B cell (primary cell): ENCODE measurements at regions not wholly inside any gene's neighbourhood (a gene's known extent, or its start where the extent isn't known, plus 50 kb on each side); places are given as distances from the start of the nearest gene placed in this dataset.

Experiments
- ATAC-seq: fragments of 200-7000 bp; cut with Tn5 transposase; one replicate; pipeline ENCODE4 v1.10.0; 2021; ENCODE audit warnings: low read depth, mild to moderate bottlenecking, moderate number of reproducible peaks, moderate library complexity
- CTCF ChIA-PET: fragments of 350-600 bp; sonication (Branson Sonifier 250); formaldehyde crosslinking; loops from one replicate; lab custom pipeline; 2021; ENCODE audit warnings: antibody characterized with exemption, inconsistent platforms; lab: Charles Lee
- POLR2A ChIA-PET: fragments of 350-600 bp; sonication (Branson Sonifier 250); formaldehyde crosslinking; loops from one replicate; lab custom pipeline; 2021; ENCODE audit warnings: antibody characterized with exemption; lab: Charles Lee
- DNase-seq: peaks from one replicate; pipeline ENCODE4 v3.0.0; 2013
- H2AFZ ChIP-seq: 2 replicates; pipeline ENCODE4 v1.6.1; 2012; ENCODE audit warnings: mild to moderate bottlenecking, low read depth, low read length; ENCODE audit not compliant: insufficient read depth, poor library complexity, severe bottlenecking
- H3K27ac ChIP-seq, 2 donors: 1 replicate in 1 of 2; 2 replicates in 1 of 2; pipeline ENCODE4 v1.5.1; 2012 to 2013; ENCODE audit warnings: low read length in 2 of 2, mild to moderate bottlenecking in 2 of 2, moderate library complexity in 1 of 2
- H3K27me3 ChIP-seq, 4 experiments: fragments of 200-600 bp in 1 of 4; sonication (generic) in 1 of 4; replicated peaks in 1 of 4; 1 replicate in 2 of 4; 2 replicates in 2 of 4; pipeline versions ENCODE4 v1.6.1 to v1.7.0; 2013 to 2016; ENCODE audit warnings: low read length in 3 of 4, mild to moderate bottlenecking in 2 of 4, mixed read lengths in 1 of 4, moderate library complexity in 1 of 4; ENCODE audit not compliant: insufficient read depth in 4 of 4, control insufficient read depth in 3 of 4; ENCODE audit errors: control extremely low read depth in 1 of 4
- H3K36me3 ChIP-seq, 2 experiments: replicated peaks in 1 of 2; 1 replicate in 1 of 2; 2 replicates in 1 of 2; pipeline versions ENCODE4 v1.6.1 to v1.7.1; 2013; ENCODE audit warnings: low read length in 1 of 2; ENCODE audit not compliant: insufficient read depth in 2 of 2, control insufficient read depth in 1 of 2; ENCODE audit errors: control extremely low read depth in 1 of 2, extremely low read depth in 1 of 2
- H3K4me1 ChIP-seq, 2 donors: fragments of 200-600 bp in 1 of 2; sonication (generic) in 1 of 2; 1 replicate in 1 of 2; 2 replicates in 1 of 2; pipeline versions ENCODE4 v1.5.1 to v1.6.1; 2013 to 2017; ENCODE audit warnings: low read length in 2 of 2; ENCODE audit not compliant: control insufficient read depth in 2 of 2, insufficient read depth in 2 of 2
- H3K4me2 ChIP-seq: replicated peaks from 2 replicates; pipeline ENCODE3; 2012; ENCODE audit warnings: mild to moderate bottlenecking, low read depth, low read length; ENCODE audit not compliant: poor library complexity, severe bottlenecking
- H3K4me3 ChIP-seq, 5 experiments: fragments of 200-600 bp in 1 of 5; sonication (generic) in 1 of 5; 1 replicate in 3 of 5; 2 replicates in 2 of 5; pipeline versions ENCODE4 v1.5.1 to v1.7.0; 2011 to 2016; ENCODE audit warnings: low read length in 4 of 5, mild to moderate bottlenecking in 4 of 5, low read depth in 2 of 5, control low read depth in 1 of 5, moderate library complexity in 1 of 5; ENCODE audit not compliant: insufficient read depth in 1 of 5; ENCODE audit errors: control extremely low read depth in 1 of 5, extremely low read depth in 1 of 5
- H3K79me2 ChIP-seq: fragments of 200-600 bp; sonication (generic); one replicate; pipeline ENCODE4 v1.6.0; 2016; ENCODE audit warnings: low read length; ENCODE audit not compliant: control insufficient read depth, insufficient read depth
- H3K9ac ChIP-seq: fragments of 200-600 bp; sonication (generic); 2 replicates; pipeline ENCODE4 v1.6.1; 2017; ENCODE audit warnings: mild to moderate bottlenecking, low read length, moderate library complexity
- H3K9me3 ChIP-seq, 3 donors: one replicate each; pipeline versions ENCODE4 v1.6.1 to v1.7.1; 2013; ENCODE audit warnings: low read length in 2 of 3; ENCODE audit not compliant: control insufficient read depth in 2 of 3, insufficient read depth in 1 of 3; ENCODE audit errors: control extremely low read depth in 1 of 3
- H4K20me1 ChIP-seq: 2 replicates; pipeline ENCODE4 v1.6.0; 2012; ENCODE audit warnings: mild to moderate bottlenecking, low read length; ENCODE audit not compliant: insufficient read depth, control insufficient read depth, poor library complexity, severe bottlenecking
- H3K27ac Mint-ChIP-seq: one replicate; pipeline ENCODE4 v1.8.0; 2021; ENCODE audit warnings: mixed read lengths
- H3K27me3 Mint-ChIP-seq: one replicate; pipeline ENCODE4 v1.8.0; 2021; ENCODE audit warnings: mixed read lengths
- H3K4me1 Mint-ChIP-seq: one replicate; pipeline ENCODE4 v1.8.0; 2021; ENCODE audit warnings: mixed read lengths
- H3K4me3 Mint-ChIP-seq: one replicate; pipeline ENCODE4 v1.8.0; 2021; ENCODE audit warnings: mixed read lengths
- H3K9me3 Mint-ChIP-seq: one replicate; pipeline ENCODE4 v1.8.0; 2022; ENCODE audit warnings: mixed read lengths; ENCODE audit not compliant: insufficient read depth
- CTCF ChIP-seq: fragments of 200-600 bp; IDR thresholded peaks from one replicate; pipeline ENCODE4 v1.8.0; 2022; ENCODE audit warnings: antibody characterized with exemption, mild to moderate bottlenecking
- EZH2 ChIP-seq: IDR thresholded peaks from 2 replicates; pipeline ENCODE4 v1.6.1; 2012; ENCODE audit warnings: borderline replicate concordance, low read depth, mild to moderate bottlenecking, moderate library complexity, low read length; ENCODE audit not compliant: insufficient read depth, poor library complexity, severe bottlenecking
- WGBS: methylation state at CpG from one replicate; pipeline ENCODE4 v1.1.5; 2013; ENCODE audit warnings: missing lambda C conversion rate; ENCODE audit not compliant: insufficient coverage; 5-methylcytosine and 5-hydroxymethylcytosine counted together
- intact Hi-C: fragments of 100-400 bp; cut with micrococcal nuclease; formaldehyde crosslinking; loops from one replicate; pipeline ENCODE4 v1.10.0; 2022

- CTCF ChIA-PET = no interaction called here
Measured at GRCh38 chr5:155529362-155529761, 515.8 kb downstream of the KIF4B start.

GRCh38 chr5:155530046-155530445 is 516.5 kb downstream of the KIF4B start:
- Histone ChIP-seq H3K27me3 (no peaks in the 10 kb centered on the region), H3K79me2 (no peaks in the 10 kb centered on the region), H3K9ac (no peak overlapping the region), H4K20me1 (no peaks in the 10 kb centered on the region), H3K4me1 (no peaks in the 10 kb centered on the region), H3K4me3 (no peak overlapping the region), H3K36me3 (no peaks in the 10 kb centered on the region), H3K4me2 (no peak overlapping the region), H2AFZ (no peak overlapping the region), H3K27ac (no peak overlapping the region), H3K9me3 (no peaks in the 10 kb centered on the region)
- ChIA-PET CTCF (no interaction called here), POLR2A (no interaction called here)
- H3K4me1 Mint-ChIP-seq = no peaks in the 10 kb centered on the region
- DNase-seq (no peak), ATAC-seq (no peak)
- TF ChIP-seq CTCF = no peak
- TF ChIP-seq EZH2 = no peak
- no peak overlapping the region for H3K27ac Mint-ChIP-seq
- H3K4me3 Mint-ChIP-seq = no peak overlapping the region
- intact Hi-C loops = no loop called here
- no peaks in the 10 kb centered on the region for H3K27me3 Mint-ChIP-seq
- H3K9me3 Mint-ChIP-seq = no peaks in the 10 kb centered on the region

More at GRCh38 chr5:155529362-155529761, 515.8 kb downstream of the KIF4B start:
- Histone ChIP-seq H3K9me3 (no peaks in the 10 kb centered on the region), H3K36me3 (no peaks in the 10 kb centered on the region), H3K79me2 (no peaks in the 10 kb centered on the region), H3K4me2 (no peak overlapping the region), H3K4me1 (no peaks in the 10 kb centered on the region), H3K9ac (no peak overlapping the region), H3K27ac (no peak overlapping the region), H4K20me1 (no peaks in the 10 kb centered on the region), H3K27me3 (no peaks in the 10 kb centered on the region), H3K4me3 (no peak overlapping the region), H2AFZ (no peak overlapping the region)
- no peak overlapping the region for H3K4me3 Mint-ChIP-seq
- DNase-seq (no peak), ATAC-seq (no peak)
- no peaks in the 10 kb centered on the region for H3K4me1 Mint-ChIP-seq
- H3K27ac Mint-ChIP-seq = no peak overlapping the region
- H3K9me3 Mint-ChIP-seq = no peaks in the 10 kb centered on the region
- intact Hi-C loops = no loop called here
- POLR2A ChIA-PET = no interaction called here
- 71% methylated on average over 1 of the region's 2 CpGs for WGBS
- TF ChIP-seq EZH2 (no peak), CTCF (no peak)
- no peaks in the 10 kb centered on the region for H3K27me3 Mint-ChIP-seq
